ENCODE measurements at regions not wholly inside any gene's neighbourhood (a gene's known extent, or its start where the extent isn't known, plus 50 kb on each side); places are given as distances from the start of the nearest gene placed in this dataset.

DNA sequence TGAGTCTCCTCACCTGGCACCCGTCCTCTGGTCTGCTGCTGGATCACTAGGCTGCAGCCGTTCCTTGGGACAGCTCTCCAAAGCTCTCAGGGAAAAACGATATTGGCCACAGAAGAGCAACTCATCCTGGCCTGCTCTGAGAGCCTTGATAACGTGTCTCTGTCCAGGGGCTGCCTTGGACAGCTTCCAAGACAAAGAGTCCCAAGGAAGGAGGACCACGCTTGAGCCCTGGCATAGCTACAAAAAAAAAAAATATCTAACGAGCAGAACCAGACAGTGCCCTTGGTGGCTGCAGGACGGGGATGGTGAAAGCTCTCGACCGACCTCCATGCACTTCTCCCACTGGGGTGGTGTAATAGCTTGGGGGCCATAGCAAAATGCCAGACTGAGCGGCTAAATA lies 589.6 kb downstream of the NPHP4 start:
- TF ChIP-seq EP300 (IDR thresholded peaks at IDR 0.05; ENCODE audit: low read depth) (no peak), POLR2A (IDR thresholded peaks at IDR 0.05) (no peak), POLR2AphosphoS5 (IDR thresholded peaks at IDR 0.05) (no peak)
- TF ChIP-seq, protein P1, sequence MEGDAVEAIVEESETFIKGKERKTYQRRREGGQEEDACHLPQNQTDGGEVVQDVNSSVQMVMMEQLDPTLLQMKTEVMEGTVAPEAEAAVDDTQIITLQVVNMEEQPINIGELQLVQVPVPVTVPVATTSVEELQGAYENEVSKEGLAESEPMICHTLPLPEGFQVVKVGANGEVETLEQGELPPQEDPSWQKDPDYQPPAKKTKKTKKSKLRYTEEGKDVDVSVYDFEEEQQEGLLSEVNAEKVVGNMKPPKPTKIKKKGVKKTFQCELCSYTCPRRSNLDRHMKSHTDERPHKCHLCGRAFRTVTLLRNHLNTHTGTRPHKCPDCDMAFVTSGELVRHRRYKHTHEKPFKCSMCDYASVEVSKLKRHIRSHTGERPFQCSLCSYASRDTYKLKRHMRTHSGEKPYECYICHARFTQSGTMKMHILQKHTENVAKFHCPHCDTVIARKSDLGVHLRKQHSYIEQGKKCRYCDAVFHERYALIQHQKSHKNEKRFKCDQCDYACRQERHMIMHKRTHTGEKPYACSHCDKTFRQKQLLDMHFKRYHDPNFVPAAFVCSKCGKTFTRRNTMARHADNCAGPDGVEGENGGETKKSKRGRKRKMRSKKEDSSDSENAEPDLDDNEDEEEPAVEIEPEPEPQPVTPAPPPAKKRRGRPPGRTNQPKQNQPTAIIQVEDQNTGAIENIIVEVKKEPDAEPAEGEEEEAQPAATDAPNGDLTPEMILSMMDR (IDR thresholded peaks at IDR 0.05): no peak
